K562 (cell line): ENCODE measurements at regions not wholly inside any gene's neighbourhood (a gene's known extent, or its start where the extent isn't known, plus 50 kb on each side); places are given as distances from the start of the nearest gene placed in this dataset.

Source experiments
- ATAC-seq: fragments of 200-7000 bp; cut with Tn5 transposase; 3 replicates; pipeline ENCODE4 v1.9.1; 2020; ENCODE audit warnings: moderate library complexity
- BruUV-seq: library from RNA; stranded (reverse); fragments of 400-500 nt; replicated peaks from 2 replicates; lab custom pipeline; 2021; lab: Mats Ljungman, UMichigan
- CTCF ChIA-PET: fragments of 300-600 bp; formaldehyde crosslinking; extraction: SDS; loops from one replicate; lab custom pipeline; 2021; ENCODE audit warnings: low intra/inter-chr PET ratio; lab: Yijun Ruan, JAX
- POLR2A ChIA-PET: fragments of 300-600, 350-650 bp; sonication (Branson Sonifier 250); formaldehyde crosslinking; extraction: SDS; loops from one replicate; lab custom pipeline; 2021; ENCODE audit warnings: antibody characterized with exemption, inconsistent platforms; lab: Yijun Ruan, JAX
- DNase-seq, 4 experiments: peaks; one replicate each; pipeline versions ENCODE4 v3.0.0 to v3.0.0-alpha.2; 2011 to 2018; ENCODE audit warnings: low spot score in 3 of 4, mixed read lengths in 3 of 4; ENCODE audit errors: extremely low read depth in 1 of 4
- FAIRE-seq: peaks from 2 replicates; lab custom pipeline; 2011; peaks lifted over from hg19 to GRCh38; lab: Jason Lieb, UNC
- H2AFZ ChIP-seq: 2 replicates; pipeline ENCODE4 v1.6.0; 2011; ENCODE audit warnings: low read depth, low read length, control low read depth, inconsistent platforms
- H3K27ac ChIP-seq: fragments of 200-600 bp; 3 replicates; pipeline ENCODE4 v1.8.0; 2011; ENCODE audit warnings: low read depth, mild to moderate bottlenecking, control low read depth, inconsistent platforms, low read length, moderate library complexity, mixed read lengths; ENCODE audit errors: extremely low read depth
- H3K27me3 ChIP-seq, 2 experiments: fragments of 300-600 bp in 1 of 2; 2 replicates in 1 of 2; 3 replicates in 1 of 2; pipeline versions ENCODE4 v1.6.0 to v1.8.0; 2011; ENCODE audit warnings: inconsistent platforms in 2 of 2, low read length in 2 of 2, mild to moderate bottlenecking in 1 of 2, mixed read lengths in 1 of 2, moderate library complexity in 1 of 2; ENCODE audit not compliant: control insufficient read depth in 2 of 2, insufficient read depth in 2 of 2
- H3K36me3 ChIP-seq: fragments of 300-600 bp; 3 replicates; pipeline ENCODE4 v1.8.0; 2011; ENCODE audit warnings: mild to moderate bottlenecking, low read length, inconsistent platforms; ENCODE audit not compliant: control insufficient read depth, insufficient read depth
- H3K4me1 ChIP-seq, 2 experiments: fragments of 200-600 bp in 1 of 2; replicated peaks in 1 of 2; 2 replicates in 1 of 2; 3 replicates in 1 of 2; pipeline versions ENCODE4 v1.5.1 to v1.8.0; 2011; ENCODE audit warnings: inconsistent platforms in 2 of 2, low read length in 2 of 2, mild to moderate bottlenecking in 1 of 2, mixed read lengths in 1 of 2, moderate library complexity in 1 of 2; ENCODE audit not compliant: control insufficient read depth in 2 of 2, insufficient read depth in 2 of 2
- H3K4me2 ChIP-seq: 2 replicates; pipeline ENCODE4 v1.6.1; 2011; ENCODE audit warnings: low read length, control low read depth, inconsistent platforms, mixed read lengths; ENCODE audit not compliant: insufficient read depth
- H3K4me3 ChIP-seq: fragments of 200-600 bp; sonication (generic), shearing (Covaris generic); 2 replicates; pipeline ENCODE4 v1.5.1; 2016; ENCODE audit warnings: control low read depth, inconsistent platforms
- H3K79me2 ChIP-seq: fragments of 200-600 bp; 3 replicates; pipeline ENCODE4 v1.8.0; 2011; ENCODE audit warnings: low read length, inconsistent platforms; ENCODE audit not compliant: control insufficient read depth, insufficient read depth
- H3K9ac ChIP-seq, 2 experiments: 2 replicates each; pipeline versions ENCODE4 v1.6.0 to v1.6.1; 2011; ENCODE audit warnings: low read depth in 2 of 2, low read length in 2 of 2, control low read depth in 1 of 2, inconsistent platforms in 1 of 2, mild to moderate bottlenecking in 1 of 2, mixed read lengths in 1 of 2; ENCODE audit not compliant: insufficient read depth in 1 of 2
- H3K9me1 ChIP-seq: one replicate; pipeline ENCODE4 v1.6.0; 2011; ENCODE audit warnings: inconsistent platforms, mild to moderate bottlenecking, low read length, moderate library complexity; ENCODE audit not compliant: control insufficient read depth, insufficient read depth
- H3K9me3 ChIP-seq: replicated peaks from 2 replicates; pipeline ENCODE4 v1.5.1; 2011; ENCODE audit warnings: low read depth, low read length, inconsistent platforms; ENCODE audit not compliant: control insufficient read depth, insufficient read depth
- H4K20me1 ChIP-seq: replicated peaks from 2 replicates; pipeline ENCODE4 v1.6.1; 2011; ENCODE audit warnings: low read length, inconsistent platforms, mixed read lengths; ENCODE audit not compliant: control insufficient read depth, insufficient read depth
- CBFA2T2 ChIP-seq: fragments of 450-650 bp; conservative IDR thresholded peaks from 2 replicates; pipeline ENCODE4 v1.6.1; 2017; ENCODE audit warnings: mild to moderate bottlenecking
- DNMT1 ChIP-seq: fragments of 450-650 bp; IDR thresholded peaks from 2 replicates; pipeline ENCODE4 v1.6.1; 2016; ENCODE audit warnings: antibody characterized with exemption, mild to moderate bottlenecking
- MAFK ChIP-seq: IDR thresholded peaks from 2 replicates; pipeline ENCODE4 v1.6.1; 2011; ENCODE audit warnings: low read length, improper control_type of control experiment
- NR2F6 ChIP-seq: fragments of 450-650 bp; formaldehyde crosslinking; IDR thresholded peaks from 2 replicates; pipeline ENCODE4 v1.4.0; 2020; ENCODE audit warnings: mild to moderate bottlenecking
- RBM15 ChIP-seq: fragments of 200-400 bp; formaldehyde crosslinking; IDR thresholded peaks from 2 replicates; pipeline ENCODE4 v1.6.1; 2018; ENCODE audit warnings: mild to moderate bottlenecking, low read length, moderate library complexity; ENCODE audit not compliant: insufficient read depth
- ZNF197 ChIP-seq: fragments of 200-800 bp; sonication (Bioruptor generic); IDR thresholded peaks from 2 replicates; pipeline ENCODE4 v1.6.1; 2016; ENCODE audit warnings: low read depth, missing genetic modification characterization, missing compliant biosample characterization
- WGBS: fragments of 100-300 bp; shearing (Covaris generic); methylation state at CpG from one replicate; pipeline ENCODE4 v1.1.6; 2016; ENCODE audit warnings: low coverage, mixed read lengths; ENCODE audit not compliant: insufficient coverage; ENCODE audit errors: missing lambda C conversion rate; 5-methylcytosine and 5-hydroxymethylcytosine counted together
- in situ Hi-C: fragments of 300-500 bp; cut with MboI; formaldehyde crosslinking; loops from 4 replicates; pipeline ENCODE4 v1.15.0; 2018; ENCODE audit warnings: inconsistent platforms, mixed read lengths
- intact Hi-C: fragments of 100-400 bp; cut with micrococcal nuclease; formaldehyde crosslinking; loops from 2 replicates; pipeline ENCODE4 v1.14.2; 2022
- TF ChIP-seq, protein P1 (sequence below), 2 experiments: fragments of 450-650 bp; IDR thresholded peaks; 2 replicates each; pipeline ENCODE4 v1.6.1; 2016; ENCODE audit warnings: mild to moderate bottlenecking in 2 of 2, borderline replicate concordance in 1 of 2, low read depth in 1 of 2, moderate library complexity in 1 of 2

DNA sequence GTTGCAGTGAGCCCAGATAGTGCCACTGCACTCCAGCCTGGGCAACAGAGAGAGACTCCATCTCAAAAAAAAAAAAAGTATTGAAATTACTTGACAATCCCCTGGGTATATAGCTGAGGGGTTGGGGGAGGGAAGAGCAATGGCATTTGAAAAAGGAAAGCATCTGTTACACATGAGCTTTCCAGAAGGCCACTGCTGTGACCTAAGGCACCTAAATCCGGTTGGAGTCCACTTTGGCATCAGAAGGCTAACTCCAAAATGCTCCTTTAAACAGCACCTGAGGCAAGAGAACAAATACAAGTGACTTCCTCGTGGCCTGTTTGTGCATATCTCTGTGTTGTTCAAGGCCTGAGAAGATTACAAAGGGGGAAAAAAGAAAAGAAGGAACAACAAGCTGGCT lies 74.8 kb upstream of the PALS2 start:
- CTCF ChIA-PET, result no interaction called here
- FAIRE-seq, result no peak
- POLR2A ChIA-PET, result interaction anchor here (1.2 kb wide), 1 partner anchor 21 kb away, joined by 3 read pairs; no protein-coding TSS in a partner anchor

More for the DNA sequence above, 74.8 kb upstream of the PALS2 start:
- H2AFZ ChIP-seq, result no peak overlapping the region
- no TSS peak for BruUV-seq
- no peak for ATAC-seq
- no peaks in the 10 kb centered on the region for H3K9me1 ChIP-seq
- DNase-seq, result no peak
- no peaks in the 10 kb centered on the region for H3K36me3 ChIP-seq
- H3K4me3 ChIP-seq, result no peak overlapping the region
- no peak overlapping the region for H3K4me2 ChIP-seq
- no peaks in the 10 kb centered on the region for H4K20me1 ChIP-seq
- H3K9me3 ChIP-seq, result no peaks in the 10 kb centered on the region
- H3K27me3 ChIP-seq, result peaks cover 8 to 31% of the 10 kb centered on the region in 2 experiments; a peak in 4 of 5 replicates
- in situ Hi-C loops, result no loop called here
- H3K79me2 ChIP-seq, result no peaks in the 10 kb centered on the region
- 0% methylated on average over 2 of the region's 2 CpGs for WGBS
- H3K4me1 ChIP-seq, result no peaks in the 10 kb centered on the region
- no peak overlapping the region for H3K9ac ChIP-seq
- H3K27ac ChIP-seq, result no peak overlapping the region
- intact Hi-C loops, result no loop called here
- no peak for TF ChIP-seq CBFA2T2
- no peak for TF ChIP-seq MAFK
- TF ChIP-seq DNMT1, result no peak
- no peak for TF ChIP-seq RBM15
- no peak for TF ChIP-seq NR2F6
- TF ChIP-seq ZNF197 (CRISPR knock-in tag), result no peak
- TF ChIP-seq, protein P1, sequence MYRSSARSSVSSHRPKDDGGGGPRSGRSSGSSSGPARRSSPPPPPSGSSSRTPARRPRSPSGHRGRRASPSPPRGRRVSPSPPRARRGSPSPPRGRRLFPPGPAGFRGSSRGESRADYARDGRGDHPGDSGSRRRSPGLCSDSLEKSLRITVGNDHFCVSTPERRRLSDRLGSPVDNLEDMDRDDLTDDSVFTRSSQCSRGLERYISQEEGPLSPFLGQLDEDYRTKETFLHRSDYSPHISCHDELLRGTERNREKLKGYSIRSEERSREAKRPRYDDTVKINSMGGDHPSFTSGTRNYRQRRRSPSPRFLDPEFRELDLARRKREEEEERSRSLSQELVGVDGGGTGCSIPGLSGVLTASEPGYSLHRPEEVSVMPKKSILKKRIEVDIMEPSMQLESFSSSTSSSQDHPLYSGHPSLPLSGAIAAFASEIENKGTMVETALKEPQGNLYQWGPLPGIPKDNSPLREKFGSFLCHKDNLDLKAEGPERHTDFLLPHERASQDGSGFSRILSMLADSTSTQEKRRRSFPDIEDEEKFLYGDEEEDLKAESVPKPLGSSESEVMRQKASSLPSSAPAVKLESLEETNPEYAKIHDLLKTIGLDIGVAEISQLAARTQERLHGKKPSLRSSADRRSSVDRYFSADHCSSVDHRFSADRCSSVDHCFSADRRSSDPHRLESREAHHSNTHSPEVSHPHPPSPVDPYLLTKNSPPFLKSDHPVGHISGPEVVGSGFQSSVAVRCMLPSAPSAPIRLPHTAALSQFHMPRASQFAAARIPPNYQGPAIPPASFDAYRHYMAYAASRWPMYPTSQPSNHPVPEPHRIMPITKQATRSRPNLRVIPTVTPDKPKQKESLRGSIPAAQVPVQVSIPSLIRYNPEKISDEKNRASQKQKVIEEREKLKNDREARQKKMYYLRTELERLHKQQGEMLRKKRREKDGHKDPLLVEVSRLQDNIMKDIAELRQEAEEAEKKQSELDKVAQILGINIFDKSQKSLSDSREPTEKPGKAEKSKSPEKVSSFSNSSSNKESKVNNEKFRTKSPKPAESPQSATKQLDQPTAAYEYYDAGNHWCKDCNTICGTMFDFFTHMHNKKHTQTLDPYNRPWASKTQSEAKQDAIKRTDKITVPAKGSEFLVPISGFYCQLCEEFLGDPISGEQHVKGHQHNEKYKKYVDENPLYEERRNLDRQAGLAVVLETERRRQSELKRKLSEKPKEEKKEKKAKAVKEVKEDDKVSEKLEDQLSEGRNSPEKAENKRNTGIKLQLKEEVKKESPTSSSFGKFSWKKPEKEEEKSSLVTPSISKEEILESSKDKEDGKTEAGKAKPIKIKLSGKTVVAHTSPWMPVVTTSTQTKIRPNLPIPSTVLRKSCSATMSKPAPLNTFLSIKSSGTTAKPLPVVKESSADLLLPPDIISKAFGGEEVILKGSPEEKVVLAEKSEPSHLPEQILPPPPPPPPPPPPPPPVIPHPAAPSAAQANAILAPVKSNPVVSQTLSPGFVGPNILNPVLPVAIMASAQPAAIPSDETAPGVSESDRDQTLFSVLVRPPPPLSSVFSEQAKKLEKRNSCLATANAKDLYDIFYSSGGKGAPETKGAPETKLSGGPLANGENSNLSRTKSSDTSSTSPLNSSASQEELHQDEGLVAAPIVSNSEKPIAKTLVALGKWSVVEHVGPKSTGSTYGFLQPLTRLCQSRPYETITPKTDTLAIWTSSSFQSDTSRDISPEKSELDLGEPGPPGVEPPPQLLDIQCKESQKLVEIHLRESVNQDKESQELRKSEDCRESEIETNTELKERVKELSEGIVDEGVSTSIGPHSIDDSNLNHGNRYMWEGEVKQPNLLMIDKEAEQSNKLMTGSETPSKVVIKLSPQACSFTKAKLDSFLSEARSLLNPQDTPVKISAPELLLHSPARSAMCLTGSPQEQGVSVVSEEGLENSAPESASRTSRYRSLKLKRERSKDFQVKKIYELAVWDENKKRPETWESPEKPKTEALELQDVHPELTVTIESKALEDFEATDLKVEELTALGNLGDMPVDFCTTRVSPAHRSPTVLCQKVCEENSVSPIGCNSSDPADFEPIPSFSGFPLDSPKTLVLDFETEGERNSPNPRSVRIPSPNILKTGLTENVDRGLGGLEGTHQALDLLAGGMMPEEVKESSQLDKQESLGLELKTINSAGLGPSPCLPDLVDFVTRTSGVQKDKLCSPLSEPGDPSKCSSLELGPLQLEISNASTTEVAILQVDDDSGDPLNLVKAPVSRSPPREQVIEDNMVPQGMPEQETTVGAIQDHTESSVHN (IDR thresholded peaks at IDR 0.05; ENCODE audit: borderline replicate concordance in 1 of 2, low read depth in 1 of 2), result no peak
